ENCODE measurements at regions not wholly inside any gene's neighbourhood (a gene's known extent, or its start where the extent isn't known, plus 50 kb on each side); places are given as distances from the start of the nearest gene placed in this dataset.

- Histone ChIP-seq H3K4me1 (no peaks in the 10 kb centered on the region), H3K27me3 (no peaks in the 10 kb centered on the region), H3K27ac (no peak overlapping the region), H3K9me3 (no peaks in the 10 kb centered on the region), H3K4me3 (no peak overlapping the region), H3K36me3 (no peaks in the 10 kb centered on the region)
- DNase-seq (ENCODE audit: low spot score in 2 of 2): no peak
- 92 to 97% methylated on average over 1 of the region's 1 CpG for WGBS, 2 donors
- TF ChIP-seq CTCF (IDR thresholded peaks at IDR 0.05) (no peak), EP300 (IDR thresholded peaks at IDR 0.05) (no peak), POLR2A (IDR thresholded peaks at IDR 0.05) (no peak)
Measured at GRCh38 chr4:12861422-12861821, 622.7 kb downstream of the RAB28 start.

GRCh38 chr4:12852338-12853307 is 631.5 kb downstream of the RAB28 start:
- no peaks in the 10 kb centered on the region for H3K36me3 ChIP-seq
- H3K27ac ChIP-seq: no peak overlapping the region
- H3K4me1 ChIP-seq: peaks cover 0 to 5% (median 0%) of the 10 kb centered on the region in 4 donors
- 34 to 36% methylated on average over 8 of the region's 8 CpGs for WGBS, 2 donors
- no peaks in the 10 kb centered on the region for H3K9me3 ChIP-seq
- TF ChIP-seq POLR2A (IDR thresholded peaks at IDR 0.05): no peak
- peak; percentile 36 to 78 (median 51) for TF ChIP-seq CTCF (IDR thresholded peaks at IDR 0.05)
- peak in 1 of 2 donors; percentile 19 for DNase-seq (ENCODE audit: low spot score in 2 of 2)
- no peaks in the 10 kb centered on the region for H3K27me3 ChIP-seq
- H3K4me3 ChIP-seq: no peak overlapping the region

- Histone ChIP-seq H3K36me3 (no peaks in the 10 kb centered on the region), H3K9me3 (no peaks in the 10 kb centered on the region), H3K4me3 (no peak overlapping the region), H3K27me3 (no peaks in the 10 kb centered on the region), H3K27ac (no peak overlapping the region), H3K4me1 (no peaks in the 10 kb centered on the region)
- no peak for DNase-seq (ENCODE audit: low spot score in 2 of 2)
- 41 to 51% methylated on average over 4 of the region's 4 CpGs for WGBS, 2 donors
- no peak for TF ChIP-seq CTCF (IDR thresholded peaks at IDR 0.05)
- no peak for TF ChIP-seq EP300 (IDR thresholded peaks at IDR 0.05)
- no peak for TF ChIP-seq POLR2A (IDR thresholded peaks at IDR 0.05)
Measured at GRCh38 chr4:12846368-12846767, 637.8 kb downstream of the RAB28 start.

GRCh38 chr4:12844141-12844540 is 640.0 kb downstream of the RAB28 start:
- Histone ChIP-seq H3K4me3 (no peak overlapping the region), H3K27ac (no peak overlapping the region), H3K9me3 (no peaks in the 10 kb centered on the region), H3K27me3 (no peaks in the 10 kb centered on the region), H3K4me1 (no peaks in the 10 kb centered on the region), H3K36me3 (no peaks in the 10 kb centered on the region)
- TF ChIP-seq EP300 (IDR thresholded peaks at IDR 0.05) (no peak), POLR2A (IDR thresholded peaks at IDR 0.05) (no peak)
- DNase-seq (ENCODE audit: low spot score in 2 of 2): no peak
- 91 to 92% methylated on average over 2 of the region's 2 CpGs for WGBS, 2 donors

GRCh38 chr4:12827966-12828365 is 656.2 kb downstream of the RAB28 start:
- Histone ChIP-seq H3K9me3 (peaks cover 0 to 6% (median 0%) of the 10 kb centered on the region in 4 donors), H3K4me3 (no peak overlapping the region), H3K36me3 (no peaks in the 10 kb centered on the region), H3K27ac (no peak overlapping the region), H3K27me3 (no peaks in the 10 kb centered on the region), H3K4me1 (no peaks in the 10 kb centered on the region)
- no peak for TF ChIP-seq CTCF (IDR thresholded peaks at IDR 0.05)
- no peak for TF ChIP-seq EP300 (IDR thresholded peaks at IDR 0.05)
- no peak for TF ChIP-seq POLR2A (IDR thresholded peaks at IDR 0.05)
- WGBS, 2 donors: 79 to 82% methylated on average over 5 of the region's 5 CpGs
- no peak for DNase-seq (ENCODE audit: low spot score in 2 of 2)

All from tibial nerve (tissue), 4 donors.